ENCODE measurements at regions not wholly inside any gene's neighbourhood (a gene's known extent, or its start where the extent isn't known, plus 50 kb on each side); places are given as distances from the start of the nearest gene placed in this dataset.
"Not testable (repeated sequence)": the region's sequence is repeated elsewhere in the genome, so short reads cannot be mapped to it uniquely, and the experiment has no call there.

DNA sequence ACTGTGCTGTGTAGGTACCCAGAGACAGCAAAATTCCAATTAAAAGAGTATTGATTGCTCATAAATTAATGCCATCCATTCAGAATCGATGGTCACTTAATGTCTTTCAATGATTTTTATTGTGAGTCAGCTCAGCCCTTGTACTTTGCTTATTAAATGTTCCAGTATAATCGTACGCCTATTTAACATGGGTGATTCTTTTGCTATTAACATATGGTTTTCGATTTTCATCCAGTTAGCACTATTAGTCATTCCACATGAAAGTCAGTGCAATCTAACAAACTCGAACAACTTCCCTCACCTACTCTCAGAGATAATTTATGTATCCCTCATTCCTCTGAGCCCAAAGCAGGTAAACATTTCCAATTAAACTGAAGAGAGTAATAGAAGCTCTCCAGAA lies 109.6 kb upstream of the APP start:
- H3K4me3 Mint-ChIP-seq = no peak overlapping the region
- no peak for DNase-seq (ENCODE audit: low spot score in 2 of 2)
- H3K9me3 Mint-ChIP-seq = peaks cover 5% of the 10 kb centered on the region
- no peak for ATAC-seq
- no peaks in the 10 kb centered on the region for H3K36me3 Mint-ChIP-seq
- H3K27ac Mint-ChIP-seq = no peak overlapping the region
- H3K4me1 Mint-ChIP-seq = no peaks in the 10 kb centered on the region

DNA sequence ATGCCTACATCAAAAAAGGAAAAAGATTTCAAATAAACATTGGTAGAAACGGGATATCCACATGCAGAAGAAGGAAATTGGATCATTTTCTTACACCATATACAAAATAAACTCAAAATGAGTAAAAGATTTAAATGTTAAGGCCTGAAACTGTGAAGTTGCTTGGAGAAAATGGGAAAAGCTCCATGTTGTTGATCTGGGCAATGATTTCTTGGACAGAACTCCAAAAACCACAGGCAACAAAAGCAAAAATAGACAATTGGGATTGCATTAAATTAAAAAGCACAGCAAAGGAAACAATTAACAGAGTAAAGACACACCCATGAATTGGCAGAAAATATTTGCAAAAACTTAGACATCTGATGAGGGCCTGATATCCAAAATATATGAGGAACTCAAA lies 105.2 kb upstream of the APP start:
- Mint-ChIP-seq H3K4me3 (no peak overlapping the region), H3K4me1 (no peaks in the 10 kb centered on the region), H3K36me3 (no peaks in the 10 kb centered on the region), H3K9me3 (peaks cover 31% of the 10 kb centered on the region), H3K27ac (no peak overlapping the region)
- ATAC-seq (no peak), DNase-seq (ENCODE audit: low spot score in 2 of 2) (no peak)

DNA sequence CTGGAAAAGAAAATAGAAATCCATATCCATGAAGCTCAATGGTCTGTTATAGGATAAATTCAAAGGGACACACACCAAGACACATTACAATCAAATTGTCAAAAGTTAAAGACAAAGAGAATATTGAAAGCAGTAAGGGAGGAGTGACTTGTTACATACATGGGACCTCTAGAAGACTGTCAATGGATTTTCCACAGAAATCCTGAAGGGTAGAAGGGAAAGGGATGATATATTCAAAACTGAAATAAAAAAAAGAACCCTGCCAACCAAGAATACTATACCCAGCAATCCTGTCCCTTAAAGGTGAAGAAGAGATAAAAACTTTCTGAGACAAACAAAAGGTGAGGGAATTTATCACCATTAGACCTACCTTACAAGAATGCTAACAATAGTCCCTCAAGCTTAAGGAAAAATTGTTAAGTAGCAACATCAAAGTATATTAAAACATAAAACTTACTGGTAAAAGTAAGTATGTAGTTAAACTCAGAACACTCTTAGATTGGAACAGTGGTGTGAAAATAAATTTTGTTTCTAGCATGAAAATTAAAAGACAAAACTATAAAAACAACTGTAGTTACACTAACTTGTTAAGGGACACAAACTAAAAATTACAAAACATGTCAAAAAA lies 103.2 kb upstream of the APP start:
- H3K4me3 Mint-ChIP-seq = no peak overlapping the region
- ATAC-seq (no peak), DNase-seq (ENCODE audit: low spot score in 2 of 2) (no peak)
- H3K36me3 Mint-ChIP-seq = no peaks in the 10 kb centered on the region
- no peak overlapping the region for H3K27ac Mint-ChIP-seq
- H3K9me3 Mint-ChIP-seq = peaks cover 32% of the 10 kb centered on the region
- H3K4me1 Mint-ChIP-seq = no peaks in the 10 kb centered on the region

DNA sequence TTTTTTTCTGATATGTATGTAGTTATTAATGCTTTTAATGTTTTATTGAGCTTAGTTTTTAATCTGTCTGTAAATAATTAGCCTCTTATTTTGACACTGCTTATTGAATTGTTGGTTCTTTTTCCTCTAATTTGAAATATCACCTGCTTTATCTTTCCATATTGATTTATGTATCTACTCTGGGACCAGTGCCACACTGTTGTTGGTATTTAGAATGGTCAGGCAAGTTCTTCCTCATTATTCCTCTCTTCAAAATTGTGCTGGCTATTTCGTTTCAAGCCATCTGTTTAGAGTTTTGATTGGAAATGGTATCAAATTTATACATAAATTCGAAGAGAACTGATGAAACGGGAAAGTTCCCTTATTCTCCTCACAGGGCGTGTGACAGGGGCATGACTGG lies 96.8 kb upstream of the APP start:
- H3K9me3 Mint-ChIP-seq = peaks cover 15% of the 10 kb centered on the region
- ATAC-seq (no peak), DNase-seq (ENCODE audit: low spot score in 2 of 2) (no peak)
- no peaks in the 10 kb centered on the region for H3K4me1 Mint-ChIP-seq
- no peaks in the 10 kb centered on the region for H3K36me3 Mint-ChIP-seq
- no peak overlapping the region for H3K4me3 Mint-ChIP-seq
- H3K27ac Mint-ChIP-seq = no peak overlapping the region

DNA sequence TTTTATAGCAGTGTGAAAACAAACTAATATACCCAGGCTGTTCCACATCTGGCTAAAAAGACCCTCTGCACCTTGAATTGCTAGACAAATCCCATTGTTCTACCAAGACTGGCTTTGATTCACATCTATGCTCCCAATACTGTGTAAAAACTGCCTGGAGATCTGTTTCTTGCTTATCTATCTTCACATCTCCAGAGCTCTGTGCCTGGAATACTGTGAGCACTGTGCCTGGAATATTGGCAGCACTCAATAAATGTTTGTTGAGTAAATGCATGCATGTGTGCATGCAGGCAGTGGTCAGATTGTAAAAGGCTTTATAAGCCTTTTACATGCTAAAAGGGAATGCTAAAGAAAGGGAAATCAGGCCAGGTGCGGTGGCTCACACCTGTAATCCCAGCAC lies 75.5 kb upstream of the APP start:
- Mint-ChIP-seq H3K9me3 (peaks cover 3% of the 10 kb centered on the region), H3K27ac (no peak overlapping the region), H3K4me1 (no peaks in the 10 kb centered on the region), H3K36me3 (no peaks in the 10 kb centered on the region), H3K4me3 (no peak overlapping the region)
- no peak for DNase-seq (ENCODE audit: low spot score in 2 of 2)
- no peak for ATAC-seq

DNA sequence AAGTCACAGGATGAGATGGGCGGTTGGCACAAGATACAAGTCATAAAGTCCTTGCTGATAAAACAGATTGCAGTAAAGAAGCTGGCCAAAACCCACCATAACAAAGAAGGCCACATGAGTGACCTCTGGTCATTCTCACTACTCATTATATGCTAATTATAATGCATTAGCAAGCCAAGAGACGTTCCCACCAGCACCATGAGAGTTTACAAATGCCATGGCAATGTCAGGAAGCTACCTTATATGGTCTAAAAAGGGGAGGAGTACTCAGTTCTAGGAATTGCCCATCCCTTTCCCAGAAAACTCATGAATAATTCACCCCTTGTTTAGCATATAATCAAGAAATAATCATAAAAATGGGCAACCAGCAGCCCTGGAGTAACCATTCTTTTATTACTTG lies 74.9 kb upstream of the APP start:
- no peak for ATAC-seq
- DNase-seq (ENCODE audit: low spot score in 2 of 2) = no peak
- no peak overlapping the region for H3K27ac Mint-ChIP-seq
- no peaks in the 10 kb centered on the region for H3K4me1 Mint-ChIP-seq
- H3K9me3 Mint-ChIP-seq = peaks cover 3% of the 10 kb centered on the region
- no peak overlapping the region for H3K4me3 Mint-ChIP-seq
- H3K36me3 Mint-ChIP-seq = no peaks in the 10 kb centered on the region

DNA sequence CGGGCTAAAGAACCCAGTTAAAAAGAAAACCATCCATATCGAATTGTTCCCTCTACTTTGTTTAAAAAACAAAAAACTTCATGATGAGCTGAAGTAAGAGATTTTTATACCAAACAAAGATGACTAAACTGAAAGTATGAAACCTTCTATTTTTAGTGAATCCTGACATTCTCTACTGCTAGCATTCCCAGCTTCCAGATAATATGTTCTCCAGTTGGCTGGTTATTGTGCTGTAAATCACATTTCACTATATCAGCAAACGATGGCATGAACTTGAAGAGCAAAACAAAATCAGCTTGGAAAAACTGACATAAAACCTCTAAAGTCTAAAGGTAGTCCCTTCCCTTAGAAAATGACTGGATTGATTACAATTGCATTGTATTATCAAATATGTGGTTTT lies 68.1 kb upstream of the APP start:
- H3K4me1 Mint-ChIP-seq = no peaks in the 10 kb centered on the region
- peaks cover 3% of the 10 kb centered on the region for H3K9me3 Mint-ChIP-seq
- no peak overlapping the region for H3K27ac Mint-ChIP-seq
- no peak overlapping the region for H3K4me3 Mint-ChIP-seq
- no peaks in the 10 kb centered on the region for H3K36me3 Mint-ChIP-seq
- DNase-seq (ENCODE audit: low spot score in 2 of 2) (no peak), ATAC-seq (no peak)

DNA sequence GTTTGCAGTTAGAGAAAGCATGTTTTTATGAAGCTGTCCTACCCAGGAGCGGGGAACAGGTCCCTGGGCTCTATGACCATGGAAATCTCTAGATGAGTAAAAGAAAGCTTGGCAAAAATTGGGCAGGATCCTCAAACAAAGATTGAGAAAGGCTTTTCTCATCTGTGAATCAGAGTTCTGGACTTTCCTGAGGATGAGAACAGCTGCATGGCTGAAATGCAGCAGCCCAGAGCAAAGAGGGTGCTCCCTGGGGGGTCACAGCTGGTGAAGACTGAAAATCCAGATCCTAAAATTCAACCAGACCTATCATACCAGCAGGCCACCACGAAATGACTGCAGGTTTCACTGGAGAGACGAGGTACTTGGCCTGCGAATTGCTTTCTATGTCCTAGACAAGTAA lies 65.7 kb upstream of the APP start:
- Mint-ChIP-seq H3K4me1 (no peaks in the 10 kb centered on the region), H3K36me3 (no peaks in the 10 kb centered on the region), H3K9me3 (no peaks in the 10 kb centered on the region), H3K27ac (no peak overlapping the region), H3K4me3 (no peak overlapping the region)
- DNase-seq (ENCODE audit: low spot score in 2 of 2) = no peak
- ATAC-seq = no peak

DNA sequence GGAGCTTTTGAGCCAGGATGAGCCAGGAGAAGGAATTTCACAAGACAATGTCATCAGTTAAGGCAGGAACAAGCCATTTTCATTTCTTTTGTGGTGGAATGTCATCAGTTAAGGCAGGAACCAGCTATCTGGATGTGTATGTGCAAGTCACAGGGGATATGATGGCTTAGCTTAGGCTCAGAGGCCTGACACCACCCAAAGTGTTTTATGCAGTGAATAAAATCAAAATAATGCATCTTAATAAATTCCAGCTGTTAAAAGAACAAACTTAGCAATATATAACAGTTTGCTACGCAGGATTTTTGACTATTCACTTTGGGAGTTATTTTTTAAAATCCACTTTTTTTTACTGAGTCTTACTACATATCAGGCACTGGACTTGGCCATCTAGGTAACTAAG lies 62.7 kb upstream of the APP start:
- H3K27ac Mint-ChIP-seq; ATAC-seq; H3K4me3 Mint-ChIP-seq; DNase-seq (ENCODE audit: low spot score in 2 of 2); H3K36me3 Mint-ChIP-seq; H3K9me3 Mint-ChIP-seq; H3K4me1 Mint-ChIP-seq: not testable (repeated sequence)

DNA sequence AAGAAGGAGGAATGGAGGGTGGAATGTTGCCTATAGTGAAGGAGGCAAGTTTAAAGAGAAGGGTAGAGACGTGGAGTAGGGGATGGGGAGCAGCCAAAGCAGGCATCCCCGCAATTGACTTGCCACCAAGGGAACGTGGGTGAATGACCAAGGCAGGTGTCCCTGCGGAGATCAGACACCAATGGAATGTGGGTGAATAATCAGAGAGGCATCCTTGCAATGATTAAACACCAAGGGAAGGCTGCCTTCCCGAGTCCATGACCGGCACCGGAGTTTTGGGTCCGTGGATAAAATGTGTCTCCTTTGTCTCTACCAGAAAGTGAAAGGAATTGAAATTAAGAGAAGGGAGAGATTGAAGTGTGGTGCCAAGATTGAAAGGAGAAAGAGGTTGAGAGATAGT lies 61.9 kb upstream of the APP start:
- DNase-seq (ENCODE audit: low spot score in 2 of 2); H3K27ac Mint-ChIP-seq; H3K36me3 Mint-ChIP-seq; H3K9me3 Mint-ChIP-seq; H3K4me3 Mint-ChIP-seq; H3K4me1 Mint-ChIP-seq; ATAC-seq: not testable (repeated sequence)

DNA sequence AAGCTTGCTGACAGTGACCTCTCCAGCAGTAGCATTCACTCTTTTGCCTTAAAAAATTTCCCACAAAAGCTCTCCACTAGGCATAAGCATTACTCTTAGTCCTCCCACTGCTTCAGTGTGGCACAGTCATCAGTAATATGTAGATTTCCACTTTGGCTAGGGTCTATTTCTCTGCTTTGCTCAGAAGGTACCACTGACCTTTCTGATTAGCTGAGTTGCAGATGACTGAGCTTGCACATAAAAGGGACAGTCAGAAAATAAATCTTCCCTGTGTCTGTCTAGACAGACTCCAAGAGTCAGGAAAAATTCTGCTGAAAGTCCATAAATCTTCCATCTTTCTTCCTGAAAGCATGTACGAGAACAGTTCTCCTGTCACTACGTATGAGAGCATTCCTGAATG lies 56.6 kb upstream of the APP start:
- no peaks in the 10 kb centered on the region for H3K9me3 Mint-ChIP-seq
- ATAC-seq (no peak), DNase-seq (ENCODE audit: low spot score in 2 of 2) (no peak)
- no peaks in the 10 kb centered on the region for H3K36me3 Mint-ChIP-seq
- no peak overlapping the region for H3K4me3 Mint-ChIP-seq
- H3K27ac Mint-ChIP-seq = no peak overlapping the region
- H3K4me1 Mint-ChIP-seq = no peaks in the 10 kb centered on the region

DNA sequence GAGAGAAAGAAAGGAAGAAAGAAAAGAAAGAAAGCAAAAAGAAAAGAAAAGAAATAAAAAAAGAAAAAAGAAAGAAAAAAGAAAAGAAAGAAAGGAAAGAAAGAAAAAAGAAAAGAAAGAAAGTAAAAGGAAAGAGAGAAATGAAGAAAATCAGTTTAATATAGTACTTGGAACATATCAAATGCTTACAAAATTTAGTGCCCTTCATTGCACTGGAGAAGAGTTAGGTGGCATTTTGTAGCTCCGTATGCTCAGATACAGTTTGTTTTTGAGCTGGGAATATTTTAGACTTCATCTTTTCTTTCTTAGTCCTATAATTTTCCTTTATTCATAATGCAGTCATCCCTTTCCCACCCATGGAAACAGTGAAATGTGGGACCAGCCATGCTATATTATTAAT lies 56.2 kb upstream of the APP start:
- H3K36me3 Mint-ChIP-seq = no peaks in the 10 kb centered on the region

DNA sequence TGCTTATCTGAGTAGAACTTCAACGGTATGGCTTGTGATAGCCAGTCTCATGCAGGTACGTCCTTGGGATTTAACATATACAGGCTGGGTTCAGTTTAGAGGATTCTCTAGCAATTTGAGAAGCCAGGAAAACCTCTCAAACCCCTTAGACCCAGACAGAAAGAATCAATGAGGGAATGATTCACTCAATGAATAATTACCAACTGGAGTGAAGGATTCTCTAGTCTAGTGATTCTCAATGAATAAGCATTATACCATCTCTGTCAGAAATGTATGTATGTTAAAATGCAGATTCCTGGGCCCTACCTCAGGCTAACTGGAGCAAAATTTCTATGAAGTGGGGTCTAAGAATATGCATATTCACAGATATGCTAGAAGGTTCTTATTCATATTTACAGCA lies 54.5 kb upstream of the APP start:
- Mint-ChIP-seq H3K4me1 (no peaks in the 10 kb centered on the region), H3K4me3 (no peak overlapping the region), H3K9me3 (no peaks in the 10 kb centered on the region), H3K27ac (no peak overlapping the region), H3K36me3 (no peaks in the 10 kb centered on the region)
- DNase-seq (ENCODE audit: low spot score in 2 of 2) = no peak
- no peak for ATAC-seq

More for the DNA sequence above, 56.2 kb upstream of the APP start:
- ATAC-seq (no peak), DNase-seq (ENCODE audit: low spot score in 2 of 2) (no peak)
- Mint-ChIP-seq H3K4me3 (no peak overlapping the region), H3K4me1 (no peaks in the 10 kb centered on the region), H3K27ac (no peak overlapping the region), H3K9me3 (no peaks in the 10 kb centered on the region)

DNA sequence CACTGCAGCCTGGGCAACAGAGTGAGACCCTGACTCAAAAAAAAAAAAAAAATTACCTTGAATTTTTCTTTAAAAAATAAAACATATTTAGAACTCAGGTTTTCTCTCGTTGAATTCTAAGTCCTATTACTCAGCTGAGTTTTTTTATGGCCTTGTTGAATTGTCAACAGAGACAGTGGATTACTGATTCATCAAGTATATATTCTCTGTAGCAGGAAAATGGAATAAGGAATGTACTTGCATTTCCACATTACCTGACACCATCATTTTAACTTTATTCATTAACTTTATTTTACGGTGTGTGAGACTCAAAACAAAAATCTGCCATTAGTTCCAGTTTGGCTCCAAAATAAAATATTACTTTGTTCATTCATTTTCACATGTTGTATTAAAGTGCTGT lies 53.8 kb upstream of the APP start:
- Mint-ChIP-seq H3K9me3 (no peaks in the 10 kb centered on the region), H3K4me3 (no peak overlapping the region), H3K27ac (no peak overlapping the region), H3K4me1 (no peaks in the 10 kb centered on the region), H3K36me3 (no peaks in the 10 kb centered on the region)
- ATAC-seq (no peak), DNase-seq (ENCODE audit: low spot score in 2 of 2) (no peak)

All from stimulated activated effector memory CD8-positive, alpha-beta T cell treated with anti-CD3 and anti-CD28 coated beads, Interleukin-12 subunit alpha, Interleukin-12 subunit beta, amount 100 ng/mL, for 72 hours (primary cell).